ENCODE measurements at regions not wholly inside any gene's neighbourhood (a gene's known extent, or its start where the extent isn't known, plus 50 kb on each side); places are given as distances from the start of the nearest gene placed in this dataset.

DNA sequence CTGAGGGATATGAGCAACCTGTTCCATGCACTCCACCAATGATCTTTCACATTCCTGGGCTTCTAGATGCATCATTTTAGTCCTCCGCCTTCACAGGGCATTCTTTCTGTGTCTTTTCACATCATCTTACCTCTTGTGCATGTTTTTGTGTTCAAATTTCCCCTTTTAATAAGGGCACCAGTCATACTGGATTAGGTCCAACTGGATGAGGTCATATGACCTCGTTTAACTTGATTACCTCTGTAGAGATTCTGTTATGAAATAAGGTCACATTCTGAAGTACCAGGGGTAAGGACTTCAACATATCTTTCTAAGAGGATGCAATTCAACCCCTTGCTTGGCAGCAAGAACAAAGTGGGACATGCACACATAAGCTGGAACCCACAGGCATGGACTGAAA is 335.3 kb upstream of the TLE4 start:
- H3K4me3 ChIP-seq (ENCODE audit: low read depth, low read length): no peak overlapping the region
- no peak for DNase-seq (ENCODE audit: low read depth)
- TF ChIP-seq, protein P1, sequence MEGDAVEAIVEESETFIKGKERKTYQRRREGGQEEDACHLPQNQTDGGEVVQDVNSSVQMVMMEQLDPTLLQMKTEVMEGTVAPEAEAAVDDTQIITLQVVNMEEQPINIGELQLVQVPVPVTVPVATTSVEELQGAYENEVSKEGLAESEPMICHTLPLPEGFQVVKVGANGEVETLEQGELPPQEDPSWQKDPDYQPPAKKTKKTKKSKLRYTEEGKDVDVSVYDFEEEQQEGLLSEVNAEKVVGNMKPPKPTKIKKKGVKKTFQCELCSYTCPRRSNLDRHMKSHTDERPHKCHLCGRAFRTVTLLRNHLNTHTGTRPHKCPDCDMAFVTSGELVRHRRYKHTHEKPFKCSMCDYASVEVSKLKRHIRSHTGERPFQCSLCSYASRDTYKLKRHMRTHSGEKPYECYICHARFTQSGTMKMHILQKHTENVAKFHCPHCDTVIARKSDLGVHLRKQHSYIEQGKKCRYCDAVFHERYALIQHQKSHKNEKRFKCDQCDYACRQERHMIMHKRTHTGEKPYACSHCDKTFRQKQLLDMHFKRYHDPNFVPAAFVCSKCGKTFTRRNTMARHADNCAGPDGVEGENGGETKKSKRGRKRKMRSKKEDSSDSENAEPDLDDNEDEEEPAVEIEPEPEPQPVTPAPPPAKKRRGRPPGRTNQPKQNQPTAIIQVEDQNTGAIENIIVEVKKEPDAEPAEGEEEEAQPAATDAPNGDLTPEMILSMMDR (conservative IDR thresholded peaks at IDR 0.05; ENCODE audit: low read depth, low read length): no peak

DNA sequence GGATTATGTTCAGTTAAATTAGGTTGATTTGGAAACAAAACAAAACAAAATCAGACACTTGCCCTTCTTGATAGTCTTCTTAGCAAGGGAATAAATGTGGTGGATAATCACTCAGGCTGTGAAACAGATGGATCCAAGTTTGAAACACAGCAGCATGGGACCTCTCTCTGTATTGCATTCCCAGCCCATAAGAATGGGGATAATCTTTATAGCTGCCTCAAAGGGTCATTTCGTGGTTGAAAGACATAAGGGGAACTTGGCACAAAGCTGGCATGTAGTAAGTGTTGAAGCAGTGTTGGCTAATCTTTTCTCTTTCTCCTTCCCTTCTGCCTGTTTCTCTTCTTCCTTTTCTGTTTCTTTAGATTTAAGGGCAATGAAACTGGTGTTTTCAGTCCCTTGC is 333.9 kb upstream of the TLE4 start:
- DNase-seq (ENCODE audit: low read depth): no peak
- TF ChIP-seq, protein P1 (conservative IDR thresholded peaks at IDR 0.05; ENCODE audit: low read depth, low read length): no peak
- no peak overlapping the region for H3K4me3 ChIP-seq (ENCODE audit: low read depth, low read length)

GRCh38 chr9:79240774-79241173 is 331.0 kb upstream of the TLE4 start:
- no peak overlapping the region for H3K4me3 ChIP-seq (ENCODE audit: low read depth, low read length)
- DNase-seq (ENCODE audit: low read depth): no peak
- TF ChIP-seq, protein P1 (conservative IDR thresholded peaks at IDR 0.05; ENCODE audit: low read depth, low read length): no peak

GRCh38 chr9:79242489-79242888 is 329.3 kb upstream of the TLE4 start:
- TF ChIP-seq, protein P1 (conservative IDR thresholded peaks at IDR 0.05; ENCODE audit: low read depth, low read length): no peak
- DNase-seq (ENCODE audit: low read depth): no peak
- no peak overlapping the region for H3K4me3 ChIP-seq (ENCODE audit: low read depth, low read length)

DNA sequence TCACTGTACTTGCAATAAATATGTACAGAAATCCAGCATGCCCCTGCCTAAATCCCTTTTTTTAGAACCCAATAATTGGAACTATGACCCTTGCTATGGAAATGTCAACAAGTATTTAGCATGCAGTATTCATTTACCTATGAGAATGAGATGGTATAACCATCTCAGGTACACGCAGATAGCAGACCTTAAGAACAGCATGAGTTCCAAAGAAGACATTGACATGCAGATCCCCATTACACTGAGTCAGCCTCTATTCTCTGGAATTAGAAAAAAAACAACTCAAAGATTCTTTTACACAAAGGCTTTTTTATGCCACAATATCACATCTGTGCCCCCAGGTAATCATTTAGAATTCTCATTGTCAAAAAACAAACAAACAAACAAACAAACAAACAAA is 325.6 kb upstream of the TLE4 start:
- no peak for DNase-seq (ENCODE audit: low read depth)
- no peak overlapping the region for H3K4me3 ChIP-seq (ENCODE audit: low read depth, low read length)
- TF ChIP-seq, protein P1 (conservative IDR thresholded peaks at IDR 0.05; ENCODE audit: low read depth, low read length): no peak

- no peak overlapping the region for H3K4me3 ChIP-seq (ENCODE audit: low read depth, low read length)
- no peak for DNase-seq (ENCODE audit: low read depth)
- TF ChIP-seq, protein P1 (conservative IDR thresholded peaks at IDR 0.05; ENCODE audit: low read depth, low read length): no peak
These were observed 324.7 kb upstream of the TLE4 start for GRCh38 chr9:79247021-79247420.

DNA sequence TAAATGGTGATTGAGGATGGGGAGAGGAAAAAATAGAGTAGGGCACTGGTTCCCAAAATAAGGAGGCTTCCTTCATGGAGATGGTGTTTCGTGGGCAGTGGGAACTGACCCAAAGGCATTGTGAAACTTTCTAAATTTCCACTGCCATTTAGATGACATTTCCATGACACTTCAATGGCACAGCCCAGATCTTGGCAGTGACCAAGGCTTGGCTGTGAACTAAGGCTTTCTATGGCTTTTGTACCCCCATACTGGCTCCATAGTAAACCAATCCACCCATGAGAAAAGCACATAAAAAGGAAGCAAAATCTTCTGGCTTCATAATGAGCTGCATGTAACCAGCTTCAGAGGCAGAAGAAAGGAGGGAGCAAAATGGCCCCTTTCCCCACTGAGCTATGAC is 321.0 kb upstream of the TLE4 start:
- H3K4me3 ChIP-seq (ENCODE audit: low read depth, low read length): no peak overlapping the region
- TF ChIP-seq, protein P1 (conservative IDR thresholded peaks at IDR 0.05; ENCODE audit: low read depth, low read length): no peak
- no peak for DNase-seq (ENCODE audit: low read depth)
